ENCODE measurements at regions not wholly inside any gene's neighbourhood (a gene's known extent, or its start where the extent isn't known, plus 50 kb on each side); places are given as distances from the start of the nearest gene placed in this dataset.
A peak's percentile ranks its signal among the peaks of the same experiment; 100 is the strongest.

- no peak for ATAC-seq
- BruUV-seq (replicated peaks) = no TSS peak
- Histone ChIP-seq H3K79me2 (ENCODE audit: low read length) (no peaks in the 10 kb centered on the region), H2AFZ (ENCODE audit: low read length) (peak overlapping the region; percentile 8; the same call in 1 of the 2 replicates), H3K9me3 (ENCODE audit: low read length) (no peaks in the 10 kb centered on the region), H3K4me1 (ENCODE audit: insufficient read depth, low read length) (peaks cover 11% of the 10 kb centered on the region; the same call in 1 of the 2 replicates), H3K4me3 (ENCODE audit: low read length) (no peak overlapping the region), H3K9me2 (replicated peaks; ENCODE audit: low read length) (no peaks in the 10 kb centered on the region), H3K27ac (ENCODE audit: low read length) (no peak overlapping the region), H3K4me2 (ENCODE audit: low read length) (0 out of 2 replicates have a peak overlapping the region, but pooled peaks have one; percentile 6), H3K27me3 (ENCODE audit: low read length) (no peaks in the 10 kb centered on the region), H3K36me3 (ENCODE audit: low read depth, low read length) (no peaks in the 10 kb centered on the region), H4K20me1 (ENCODE audit: low read length) (no peaks in the 10 kb centered on the region), H3K9ac (ENCODE audit: low read length) (no peak overlapping the region), H3F3A (ENCODE audit: low read length, unreplicated experiment) (no peaks in the 10 kb centered on the region)
- no peak for TF ChIP-seq EZH2 (IDR thresholded peaks at IDR 0.05; ENCODE audit: low read length, unreplicated experiment)
- no peak for TF ChIP-seq EZH2phosphoT487 (IDR thresholded peaks at IDR 0.05; ENCODE audit: borderline replicate concordance, low read length)
- TF ChIP-seq CTCF (conservative IDR thresholded peaks at IDR 0.05; ENCODE audit: low read depth, low read length) = no peak
- ChIA-PET POLR2A (ENCODE audit: unreplicated experiment) (no interaction called here), CTCF (no interaction called here)
- no peak for DNase-seq
- intact Hi-C loops (cut with micrococcal nuclease) = no loop called here
Observed at GRCh38 chr2:55811048-55811447, 112.5 kb downstream of the EFEMP1 start.

GRCh38 chr2:55810622-55811020, 113.0 kb downstream of the EFEMP1 start:
- 0 out of 2 replicates have a peak overlapping the region, but pooled peaks have one; percentile 8 for H2AFZ ChIP-seq (ENCODE audit: low read length)
- BruUV-seq (replicated peaks) = no TSS peak
- ChIA-PET POLR2A (ENCODE audit: unreplicated experiment) (no interaction called here), CTCF (no interaction called here)
- no peaks in the 10 kb centered on the region for H3K9me2 ChIP-seq (replicated peaks; ENCODE audit: low read length)
- no peaks in the 10 kb centered on the region for H3K27me3 ChIP-seq (ENCODE audit: low read length)
- no peaks in the 10 kb centered on the region for H3F3A ChIP-seq (ENCODE audit: low read length, unreplicated experiment)
- no peaks in the 10 kb centered on the region for H4K20me1 ChIP-seq (ENCODE audit: low read length)
- intact Hi-C loops (cut with micrococcal nuclease) = no loop called here
- H3K4me1 ChIP-seq (ENCODE audit: insufficient read depth, low read length) = peaks cover 11% of the 10 kb centered on the region; the same call in 1 of the 2 replicates
- H3K9me3 ChIP-seq (ENCODE audit: low read length) = no peaks in the 10 kb centered on the region
- TF ChIP-seq EZH2phosphoT487 (IDR thresholded peaks at IDR 0.05; ENCODE audit: borderline replicate concordance, low read length) (no peak), EZH2 (IDR thresholded peaks at IDR 0.05; ENCODE audit: low read length, unreplicated experiment) (no peak), CTCF (conservative IDR thresholded peaks at IDR 0.05; ENCODE audit: low read depth, low read length) (no peak)
- H3K9ac ChIP-seq (ENCODE audit: low read length) = no peak overlapping the region
- H3K79me2 ChIP-seq (ENCODE audit: low read length) = no peaks in the 10 kb centered on the region
- H3K4me2 ChIP-seq (ENCODE audit: low read length) = 0 out of 2 replicates have a peak overlapping the region, but pooled peaks have one; percentile 6
- H3K36me3 ChIP-seq (ENCODE audit: low read depth, low read length) = no peaks in the 10 kb centered on the region
- peak; percentile 14 for DNase-seq
- H3K27ac ChIP-seq (ENCODE audit: low read length) = no peak overlapping the region
- peak; percentile 59 for ATAC-seq
- no peak overlapping the region for H3K4me3 ChIP-seq (ENCODE audit: low read length)

GRCh38 chr2:55809875-55810621, 113.5 kb downstream of the EFEMP1 start:
- ChIA-PET POLR2A (ENCODE audit: unreplicated experiment) (no interaction called here), CTCF (no interaction called here)
- TF ChIP-seq EZH2phosphoT487 (IDR thresholded peaks at IDR 0.05; ENCODE audit: borderline replicate concordance, low read length) (no peak), CTCF (conservative IDR thresholded peaks at IDR 0.05; ENCODE audit: low read depth, low read length) (no peak), EZH2 (IDR thresholded peaks at IDR 0.05; ENCODE audit: low read length, unreplicated experiment) (no peak)
- no peaks in the 10 kb centered on the region for H3F3A ChIP-seq (ENCODE audit: low read length, unreplicated experiment)
- BruUV-seq (replicated peaks) = no TSS peak
- DNase-seq (no peak), ATAC-seq (no peak; the same call in 1 of the 2 replicates)
- H3K4me2 ChIP-seq (ENCODE audit: low read length) = no peak overlapping the region
- H3K27me3 ChIP-seq (ENCODE audit: low read length) = no peaks in the 10 kb centered on the region
- no peaks in the 10 kb centered on the region for H3K36me3 ChIP-seq (ENCODE audit: low read depth, low read length)
- H2AFZ ChIP-seq (ENCODE audit: low read length) = no peak overlapping the region
- H3K79me2 ChIP-seq (ENCODE audit: low read length) = no peaks in the 10 kb centered on the region
- intact Hi-C loops (cut with micrococcal nuclease) = no loop called here
- H3K4me3 ChIP-seq (ENCODE audit: low read length) = no peak overlapping the region
- no peaks in the 10 kb centered on the region for H3K9me2 ChIP-seq (replicated peaks; ENCODE audit: low read length)
- H3K4me1 ChIP-seq (ENCODE audit: insufficient read depth, low read length) = peaks cover 11% of the 10 kb centered on the region; the same call in 1 of the 2 replicates
- H4K20me1 ChIP-seq (ENCODE audit: low read length) = no peaks in the 10 kb centered on the region
- no peak overlapping the region for H3K9ac ChIP-seq (ENCODE audit: low read length)
- no peaks in the 10 kb centered on the region for H3K9me3 ChIP-seq (ENCODE audit: low read length)
- H3K27ac ChIP-seq (ENCODE audit: low read length) = no peak overlapping the region
